ENCODE measurements at regions not wholly inside any gene's neighbourhood (a gene's known extent, or its start where the extent isn't known, plus 50 kb on each side); places are given as distances from the start of the nearest gene placed in this dataset.
"Not testable (repeated sequence)": the region's sequence is repeated elsewhere in the genome, so short reads cannot be mapped to it uniquely, and the experiment has no call there.

- not testable (repeated sequence) for TF ChIP-seq POLR2A, CTCF (IDR thresholded peaks at IDR 0.05)
Observed at GRCh38 chr11:67758009-67758408, 83.6 kb upstream of the ALDH3B2 start.
